IMR-90 (cell line): ENCODE measurements at regions not wholly inside any gene's neighbourhood (a gene's known extent, or its start where the extent isn't known, plus 50 kb on each side); places are given as distances from the start of the nearest gene placed in this dataset.

Source experiments
- ATAC-seq: fragments of 200-7000 bp; cut with Tn5 transposase; 2 replicates; pipeline ENCODE4 v1.9.1; 2020; ENCODE audit warnings: low read depth, mild to moderate bottlenecking, moderate library complexity
- BruUV-seq: library from RNA; stranded (reverse); fragments of 400-500 nt; replicated peaks from 2 replicates; lab custom pipeline; 2021; lab: Mats Ljungman, UMichigan
- CTCF ChIA-PET: fragments of 300-600 bp; formaldehyde crosslinking; extraction: SDS; loops from one replicate; lab custom pipeline; 2021; ENCODE audit warnings: antibody characterized with exemption; lab: Yijun Ruan, JAX
- POLR2A ChIA-PET: fragments of 300-600 bp; sonication (Branson Sonifier 250); formaldehyde crosslinking; loops from one replicate; lab custom pipeline; 2022; ENCODE audit warnings: antibody characterized with exemption; ENCODE audit not compliant: unreplicated experiment; lab: Charles Lee
- DNase-seq: peaks from one replicate; pipeline ENCODE4 v3.0.0; 2013
- H2AFZ ChIP-seq: replicated peaks from 2 replicates; pipeline ENCODE3; 2013; ENCODE audit warnings: low read length, mild to moderate bottlenecking; ENCODE audit not compliant: poor library complexity
- H2AK5ac ChIP-seq: 2 replicates; pipeline ENCODE4 v1.6.1; 2013; ENCODE audit warnings: low read depth, low read length, inconsistent platforms
- H2AK9ac ChIP-seq: replicated peaks from 2 replicates; pipeline ENCODE3; 2013; ENCODE audit warnings: mild to moderate bottlenecking, low read depth, low read length, moderate library complexity; ENCODE audit not compliant: poor library complexity
- H2BK120ac ChIP-seq: 2 replicates; pipeline ENCODE4 v1.6.1; 2013; ENCODE audit warnings: low read depth, low read length, inconsistent platforms
- H2BK15ac ChIP-seq: 3 replicates; pipeline ENCODE4 v1.6.1; 2013; ENCODE audit warnings: low read depth, low read length, inconsistent platforms
- H2BK20ac ChIP-seq: 2 replicates; pipeline ENCODE4 v1.6.1; 2013; ENCODE audit warnings: low read depth, mild to moderate bottlenecking, inconsistent platforms, low read length, moderate library complexity
- H2BK5ac ChIP-seq: 2 replicates; pipeline ENCODE4 v1.6.1; 2013; ENCODE audit warnings: mild to moderate bottlenecking, low read depth, low read length, inconsistent platforms; ENCODE audit not compliant: poor library complexity, severe bottlenecking
- H3K14ac ChIP-seq: replicated peaks from 2 replicates; pipeline ENCODE4 v1.6.1; 2013; ENCODE audit warnings: low read depth, low read length, inconsistent platforms
- H3K18ac ChIP-seq: 2 replicates; pipeline ENCODE4 v1.6.1; 2013; ENCODE audit warnings: low read depth, low read length, control low read depth
- H3K23ac ChIP-seq: 2 replicates; pipeline ENCODE4 v1.6.1; 2013; ENCODE audit warnings: low read depth, low read length, inconsistent platforms
- H3K27ac ChIP-seq: 2 replicates; pipeline ENCODE4 v1.5.1; 2013; ENCODE audit warnings: mild to moderate bottlenecking, control low read depth, low read length; ENCODE audit not compliant: insufficient read depth
- H3K27me3 ChIP-seq: 2 replicates; pipeline ENCODE4 v1.6.1; 2013; ENCODE audit warnings: low read length; ENCODE audit not compliant: control insufficient read depth, insufficient read depth
- H3K36me3 ChIP-seq: 2 replicates; pipeline ENCODE4 v1.6.1; 2013; ENCODE audit warnings: low read length, mixed read lengths; ENCODE audit not compliant: control insufficient read depth, insufficient read depth
- H3K4ac ChIP-seq: 2 replicates; pipeline ENCODE4 v1.6.1; 2013; ENCODE audit warnings: low read depth, low read length, inconsistent platforms
- H3K4me1 ChIP-seq: 2 replicates; pipeline ENCODE4 v1.6.1; 2013; ENCODE audit warnings: low read length, mixed read lengths; ENCODE audit not compliant: control insufficient read depth, insufficient read depth
- H3K4me2 ChIP-seq: 2 replicates; pipeline ENCODE4 v1.6.1; 2013; ENCODE audit warnings: low read depth, mild to moderate bottlenecking, control low read depth, low read length, moderate library complexity
- H3K4me3 ChIP-seq: 2 replicates; pipeline ENCODE4 v1.5.1; 2013; ENCODE audit warnings: low read depth, mild to moderate bottlenecking, control low read depth, low read length, moderate library complexity; ENCODE audit not compliant: insufficient read depth
- H3K56ac ChIP-seq: 2 replicates; pipeline ENCODE4 v1.6.1; 2013; ENCODE audit warnings: low read length, inconsistent platforms; ENCODE audit not compliant: insufficient read depth; ENCODE audit errors: extremely low read depth
- H3K79me1 ChIP-seq, 2 experiments: 2 replicates each; pipeline ENCODE4 v1.6.1; 2013; ENCODE audit warnings: low read length in 2 of 2, inconsistent platforms in 1 of 2, low read depth in 1 of 2
- H3K9ac ChIP-seq: 2 replicates; pipeline ENCODE4 v1.6.1; 2013; ENCODE audit warnings: low read depth, low read length, control low read depth
- H3K9me1 ChIP-seq: 2 replicates; pipeline ENCODE4 v1.6.1; 2013; ENCODE audit warnings: low read length, inconsistent platforms; ENCODE audit not compliant: insufficient read depth
- H3K9me3 ChIP-seq: 2 replicates; pipeline ENCODE4 v1.6.1; 2013; ENCODE audit warnings: low read length; ENCODE audit not compliant: control insufficient read depth, insufficient read depth
- H4K20me1 ChIP-seq: 2 replicates; pipeline ENCODE4 v1.6.1; 2013; ENCODE audit warnings: low read length, inconsistent platforms; ENCODE audit not compliant: insufficient read depth
- H4K5ac ChIP-seq: 2 replicates; pipeline ENCODE4 v1.6.1; 2013; ENCODE audit warnings: mild to moderate bottlenecking, low read depth, low read length, control low read depth
- H4K8ac ChIP-seq, 2 experiments: 2 replicates each; pipeline ENCODE4 v1.6.1; 2013; ENCODE audit warnings: low read depth in 2 of 2, low read length in 2 of 2, control low read depth in 1 of 2, inconsistent platforms in 1 of 2
- H4K91ac ChIP-seq: 2 replicates; pipeline ENCODE4 v1.6.1; 2013; ENCODE audit warnings: low read depth, low read length, inconsistent platforms; ENCODE audit not compliant: insufficient read depth
- BHLHE40 ChIP-seq: fragments of 150-350 bp; IDR thresholded peaks from 2 replicates; pipeline ENCODE4 v1.6.1; 2016; ENCODE audit warnings: mild to moderate bottlenecking, low read depth, low read length
- CEBPB ChIP-seq: IDR thresholded peaks from 2 replicates; pipeline ENCODE4 v1.6.1; 2012; ENCODE audit warnings: low read depth, low read length, improper control_type of control experiment
- CHD1 ChIP-seq: IDR thresholded peaks from 2 replicates; pipeline ENCODE4 v1.6.1; 2012; ENCODE audit warnings: low read depth, low read length, improper control_type of control experiment
- CTCF ChIP-seq: conservative IDR thresholded peaks from 2 replicates; pipeline ENCODE4 v1.5.1; 2012; ENCODE audit warnings: mild to moderate bottlenecking, low read depth, low read length, improper control_type of control experiment
- ELK1 ChIP-seq: fragments of 150-350 bp; IDR thresholded peaks from 2 replicates; pipeline ENCODE4 v1.6.1; 2016; ENCODE audit warnings: low read depth, mild to moderate bottlenecking, low read length, moderate library complexity, borderline replicate concordance
- FOS ChIP-seq: fragments of 150-350 bp; IDR thresholded peaks from 2 replicates; pipeline ENCODE4 v1.6.1; 2016; ENCODE audit warnings: low read depth, low read length
- MAFK ChIP-seq: IDR thresholded peaks from 2 replicates; pipeline ENCODE4 v1.6.1; 2012; ENCODE audit warnings: low read depth, low read length, improper control_type of control experiment
- MAZ ChIP-seq: IDR thresholded peaks from 2 replicates; pipeline ENCODE4 v1.6.1; 2012; ENCODE audit warnings: low read depth, mild to moderate bottlenecking, low read length, improper control_type of control experiment, moderate library complexity, borderline replicate concordance
- MXI1 ChIP-seq: IDR thresholded peaks from 2 replicates; pipeline ENCODE4 v1.6.1; 2012; ENCODE audit warnings: low read depth, mild to moderate bottlenecking, low read length, moderate library complexity, borderline replicate concordance
- NFE2L2 ChIP-seq: fragments of 150-350 bp; IDR thresholded peaks from 2 replicates; pipeline ENCODE4 v1.6.1; 2016; ENCODE audit warnings: low read depth, mild to moderate bottlenecking, low read length
- POLR2A ChIP-seq: IDR thresholded peaks from 2 replicates; pipeline ENCODE4 v1.6.1; 2012; ENCODE audit warnings: mild to moderate bottlenecking, low read depth, low read length
- RAD21 ChIP-seq: IDR thresholded peaks from 2 replicates; pipeline ENCODE4 v1.6.1; 2012; ENCODE audit warnings: low read length, improper control_type of control experiment
- RCOR1 ChIP-seq: IDR thresholded peaks from 2 replicates; pipeline ENCODE4 v1.6.1; 2012; ENCODE audit warnings: mild to moderate bottlenecking, low read length, improper control_type of control experiment; ENCODE audit not compliant: insufficient replicate concordance
- RFX5 ChIP-seq: IDR thresholded peaks from 2 replicates; pipeline ENCODE4 v1.8.0; 2012; ENCODE audit warnings: low read depth, mild to moderate bottlenecking, low read length, moderate library complexity
- SMC3 ChIP-seq: fragments of 150-350 bp; IDR thresholded peaks from 2 replicates; pipeline ENCODE4 v1.6.1; 2016; ENCODE audit warnings: low read depth, mild to moderate bottlenecking, antibody characterized with exemption, low read length, moderate library complexity
- USF2 ChIP-seq: fragments of 150-350 bp; IDR thresholded peaks from 2 replicates; pipeline ENCODE4 v1.6.1; 2017; ENCODE audit warnings: mild to moderate bottlenecking, antibody characterized with exemption, low read length, low read depth
- WGBS, 2 experiments: methylation state at CpG; one replicate each; pipeline versions ENCODE4 v1.1.5 to v1.1.7; 2013; ENCODE audit warnings: missing lambda C conversion rate in 2 of 2; ENCODE audit not compliant: insufficient read length in 1 of 2; ENCODE audit errors: extremely low coverage in 2 of 2; 5-methylcytosine and 5-hydroxymethylcytosine counted together
- dilution Hi-C: fragments of 300-500 bp; cut with HindIII; formaldehyde crosslinking; loops from one replicate; pipeline ENCODE4 v1.14.3; 2018; ENCODE audit warnings: low sequenced_read_pairs; ENCODE audit not compliant: unreplicated experiment
- in situ Hi-C: fragments of 300-500 bp; cut with MboI; formaldehyde crosslinking; loops from 3 replicates; pipeline ENCODE4 v1.14.3; 2019; ENCODE audit warnings: low sequenced_read_pairs, inconsistent platforms, mixed read lengths
- intact Hi-C: fragments of 100-400 bp; cut with micrococcal nuclease; formaldehyde crosslinking; loops from 2 replicates; pipeline ENCODE4 v1.10.0; 2022

GRCh38 chr9:21695874-21696341, 106.5 kb upstream of the MTAP start:
- no peak overlapping the region for H2BK5ac ChIP-seq
- H2AFZ ChIP-seq, result no peak overlapping the region
- H3K9ac ChIP-seq, result no peak overlapping the region
- H2BK20ac ChIP-seq, result no peak overlapping the region
- H3K4me3 ChIP-seq, result no peak overlapping the region
- H3K4me2 ChIP-seq, result no peak overlapping the region
- H3K27me3 ChIP-seq, result no peaks in the 10 kb centered on the region
- no peak overlapping the region for H3K56ac ChIP-seq
- TF ChIP-seq CEBPB, result no peak
- TF ChIP-seq FOS, result no peak
- TF ChIP-seq USF2, result no peak
- no peak for TF ChIP-seq RFX5
- TF ChIP-seq BHLHE40, result no peak
- TF ChIP-seq NFE2L2, result no peak
- TF ChIP-seq SMC3, result no peak
- no peak for TF ChIP-seq CTCF
- no peak for TF ChIP-seq MXI1
- no peak for TF ChIP-seq MAFK
- no peak for TF ChIP-seq RAD21
- no peak for TF ChIP-seq RCOR1
- no peak for TF ChIP-seq MAZ
- no peak for TF ChIP-seq ELK1
- no peak for TF ChIP-seq CHD1
- TF ChIP-seq POLR2A, result no peak
- no peak for ATAC-seq
- no peaks in the 10 kb centered on the region for H3K79me1 ChIP-seq
- POLR2A ChIA-PET, result no interaction called here
- H3K9me1 ChIP-seq, result no peaks in the 10 kb centered on the region
- peaks cover 5% of the 10 kb centered on the region; the same call in 1 of the 2 replicates for H3K9me3 ChIP-seq
- H2BK120ac ChIP-seq, result no peak overlapping the region
- CTCF ChIA-PET, result no interaction called here
- H3K23ac ChIP-seq, result no peak overlapping the region
- no peak overlapping the region for H3K18ac ChIP-seq
- no peak overlapping the region for H3K27ac ChIP-seq
- H3K4ac ChIP-seq, result no peak overlapping the region
- 97% methylated on average over 10 of the region's 25 CpGs; no CpG with 5 or more reads in 1 of the 2 experiments for WGBS, 2 experiments
- no peak overlapping the region for H4K8ac ChIP-seq
- H3K36me3 ChIP-seq, result no peaks in the 10 kb centered on the region
- DNase-seq, result no peak
- no peak overlapping the region for H4K5ac ChIP-seq
- dilution Hi-C loops, result no loop called here
- no peak overlapping the region for H2BK15ac ChIP-seq
- H2AK5ac ChIP-seq, result no peak overlapping the region
- H4K91ac ChIP-seq, result no peak overlapping the region
- no peak overlapping the region for H3K14ac ChIP-seq
- no TSS peak for BruUV-seq
- in situ Hi-C loops, result loop anchor here (25.0 kb wide), 1 partner anchor 91 kb away; no protein-coding TSS in a partner anchor
- no peak overlapping the region for H2AK9ac ChIP-seq
- intact Hi-C loops, result no loop called here
- H3K4me1 ChIP-seq, result no peaks in the 10 kb centered on the region
- H4K20me1 ChIP-seq, result no peaks in the 10 kb centered on the region
